ENCODE measurements at regions not wholly inside any gene's neighbourhood (a gene's known extent, or its start where the extent isn't known, plus 50 kb on each side); places are given as distances from the start of the nearest gene placed in this dataset.

GRCh38 chr20:60760256-60761000 is 491.6 kb upstream of the CDH4 start:
- no peak for DNase-seq (ENCODE audit: insufficient read length, low spot score)
- no peak for FAIRE-seq
- TF ChIP-seq POLR2A (IDR thresholded peaks at IDR 0.05; ENCODE audit: low read depth, low read length): no peak

- no peak for DNase-seq (ENCODE audit: insufficient read length, low spot score)
- FAIRE-seq: no peak
- TF ChIP-seq POLR2A (IDR thresholded peaks at IDR 0.05; ENCODE audit: low read depth, low read length): no peak
These were observed 491.0 kb upstream of the CDH4 start for GRCh38 chr20:60761056-60761455.

- DNase-seq (ENCODE audit: insufficient read length, low spot score) (no peak), FAIRE-seq (no peak)
These were observed 489.7 kb upstream of the CDH4 start for GRCh38 chr20:60762386-60762785.

GRCh38 chr20:60764328-60764727 is 487.7 kb upstream of the CDH4 start:
- FAIRE-seq (no peak), DNase-seq (ENCODE audit: insufficient read length, low spot score) (no peak)
- TF ChIP-seq POLR2A (IDR thresholded peaks at IDR 0.05; ENCODE audit: low read depth, low read length): no peak

More at GRCh38 chr20:60762386-60762785, 489.7 kb upstream of the CDH4 start:
- no peak for TF ChIP-seq POLR2A (IDR thresholded peaks at IDR 0.05; ENCODE audit: low read depth, low read length)

GRCh38 chr20:60764771-60765170 is 487.3 kb upstream of the CDH4 start:
- DNase-seq (ENCODE audit: insufficient read length, low spot score) (no peak), FAIRE-seq (no peak)
- TF ChIP-seq POLR2A (IDR thresholded peaks at IDR 0.05; ENCODE audit: low read depth, low read length): no peak

GRCh38 chr20:60765821-60766403 is 486.1 kb upstream of the CDH4 start:
- no peak for TF ChIP-seq POLR2A (IDR thresholded peaks at IDR 0.05; ENCODE audit: low read depth, low read length)
- no peak for FAIRE-seq
- DNase-seq (ENCODE audit: insufficient read length, low spot score): no peak

GRCh38 chr20:60768216-60768615 is 483.8 kb upstream of the CDH4 start:
- DNase-seq (ENCODE audit: insufficient read length, low spot score) (no peak), FAIRE-seq (no peak)
- TF ChIP-seq POLR2A (IDR thresholded peaks at IDR 0.05; ENCODE audit: low read depth, low read length): no peak

GRCh38 chr20:60780388-60781025 is 471.6 kb upstream of the CDH4 start:
- TF ChIP-seq POLR2A (IDR thresholded peaks at IDR 0.05; ENCODE audit: low read depth, low read length): no peak
- no peak for FAIRE-seq
- DNase-seq (ENCODE audit: insufficient read length, low spot score): no peak

- DNase-seq (ENCODE audit: insufficient read length, low spot score) (no peak), FAIRE-seq (no peak)
- TF ChIP-seq POLR2A (IDR thresholded peaks at IDR 0.05; ENCODE audit: low read depth, low read length): no peak
These were observed 469.0 kb upstream of the CDH4 start for GRCh38 chr20:60782959-60783625.

- DNase-seq (ENCODE audit: insufficient read length, low spot score) (no peak), FAIRE-seq (no peak)
- no peak for TF ChIP-seq POLR2A (IDR thresholded peaks at IDR 0.05; ENCODE audit: low read depth, low read length)
These were observed 466.8 kb upstream of the CDH4 start for GRCh38 chr20:60785301-60785700.

- DNase-seq (ENCODE audit: insufficient read length, low spot score): no peak
- TF ChIP-seq POLR2A (IDR thresholded peaks at IDR 0.05; ENCODE audit: low read depth, low read length): no peak
- no peak for FAIRE-seq
These were observed 466.3 kb upstream of the CDH4 start for GRCh38 chr20:60785785-60786184.

- FAIRE-seq (no peak), DNase-seq (ENCODE audit: insufficient read length, low spot score) (no peak)
- TF ChIP-seq POLR2A (IDR thresholded peaks at IDR 0.05; ENCODE audit: low read depth, low read length): no peak
These were observed 465.3 kb upstream of the CDH4 start for GRCh38 chr20:60786686-60787217.

GRCh38 chr20:60787276-60787675 is 464.8 kb upstream of the CDH4 start:
- DNase-seq (ENCODE audit: insufficient read length, low spot score) (no peak), FAIRE-seq (no peak)
- TF ChIP-seq POLR2A (IDR thresholded peaks at IDR 0.05; ENCODE audit: low read depth, low read length): no peak

- no peak for FAIRE-seq
- TF ChIP-seq POLR2A (IDR thresholded peaks at IDR 0.05; ENCODE audit: low read depth, low read length): no peak
These were observed 464.0 kb upstream of the CDH4 start for GRCh38 chr20:60788070-60788469.

More at GRCh38 chr20:60788070-60788469, 464.0 kb upstream of the CDH4 start:
- DNase-seq (ENCODE audit: insufficient read length, low spot score): no peak
